ENCODE measurements at regions not wholly inside any gene's neighbourhood (a gene's known extent, or its start where the extent isn't known, plus 50 kb on each side); places are given as distances from the start of the nearest gene placed in this dataset.
A peak's percentile ranks its signal among the peaks of the same experiment; 100 is the strongest.

DNA sequence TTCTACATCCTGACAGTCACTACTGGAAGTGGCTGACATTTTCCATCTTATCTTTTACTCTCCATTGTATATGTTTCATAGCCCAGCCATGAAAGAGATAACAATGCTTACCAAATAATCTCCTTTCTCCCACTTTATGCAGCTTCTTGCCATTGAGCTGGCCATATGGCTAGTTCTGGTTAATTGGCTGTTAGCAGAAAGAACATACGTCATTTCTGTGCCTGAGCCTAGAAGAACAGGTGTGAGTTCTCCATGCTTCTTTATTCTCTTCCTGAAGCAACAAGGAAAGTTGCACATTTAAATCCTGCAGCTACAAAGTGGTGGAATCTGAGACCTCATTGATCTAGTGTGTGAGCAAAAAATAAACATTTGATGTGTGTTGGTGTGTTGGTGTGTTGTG, 82.0 kb upstream of the FSHR start:
- Histone ChIP-seq H3K27me3 (ENCODE audit: control insufficient read depth in 2 of 2, insufficient read depth in 2 of 2, low read length in 2 of 2) (no peaks in the 10 kb centered on the region), H3K4me3 (replicated peaks in 1 of 3; ENCODE audit: low read depth in 2 of 3, low read length in 3 of 3) (no peak overlapping the region), H3K79me2 (ENCODE audit: insufficient read depth, low read length) (no peaks in the 10 kb centered on the region), H3K9me3 (replicated peaks in 1 of 2; ENCODE audit: control insufficient read depth in 1 of 2, insufficient read depth in 1 of 2, low read length in 2 of 2) (peaks cover 10 to 11% of the 10 kb centered on the region in 2 donors), H3K27ac (ENCODE audit: low read depth in 1 of 2, low read length in 2 of 2) (no peak overlapping the region), H3K36me3 (replicated peaks in 1 of 2; ENCODE audit: control insufficient read depth in 1 of 2, insufficient read depth in 2 of 2, low read length in 2 of 2) (no peaks in the 10 kb centered on the region), H2AFZ (ENCODE audit: insufficient read depth, low read depth, low read length, poor library complexity, severe bottlenecking) (no peak overlapping the region), H3K4me2 (replicated peaks; ENCODE audit: extremely low read depth, low read length, poor library complexity, severe bottlenecking) (no peak overlapping the region), H3K9ac (ENCODE audit: insufficient read depth, low read length, poor library complexity, severe bottlenecking) (no peak overlapping the region), H3K4me1 (ENCODE audit: control insufficient read depth in 1 of 2, insufficient read depth in 2 of 2, low read length in 2 of 2) (no peaks in the 10 kb centered on the region), H4K20me1 (ENCODE audit: insufficient read depth, low read length) (no peaks in the 10 kb centered on the region)
- H3K4me3 Mint-ChIP-seq: no peak overlapping the region
- peak overlapping the region in 1 of 7 donors; percentile 13 for H3K27ac Mint-ChIP-seq
- intact Hi-C loops (cut with micrococcal nuclease): no loop called here
- DNase-seq: no peak
- TF ChIP-seq, protein P1, sequence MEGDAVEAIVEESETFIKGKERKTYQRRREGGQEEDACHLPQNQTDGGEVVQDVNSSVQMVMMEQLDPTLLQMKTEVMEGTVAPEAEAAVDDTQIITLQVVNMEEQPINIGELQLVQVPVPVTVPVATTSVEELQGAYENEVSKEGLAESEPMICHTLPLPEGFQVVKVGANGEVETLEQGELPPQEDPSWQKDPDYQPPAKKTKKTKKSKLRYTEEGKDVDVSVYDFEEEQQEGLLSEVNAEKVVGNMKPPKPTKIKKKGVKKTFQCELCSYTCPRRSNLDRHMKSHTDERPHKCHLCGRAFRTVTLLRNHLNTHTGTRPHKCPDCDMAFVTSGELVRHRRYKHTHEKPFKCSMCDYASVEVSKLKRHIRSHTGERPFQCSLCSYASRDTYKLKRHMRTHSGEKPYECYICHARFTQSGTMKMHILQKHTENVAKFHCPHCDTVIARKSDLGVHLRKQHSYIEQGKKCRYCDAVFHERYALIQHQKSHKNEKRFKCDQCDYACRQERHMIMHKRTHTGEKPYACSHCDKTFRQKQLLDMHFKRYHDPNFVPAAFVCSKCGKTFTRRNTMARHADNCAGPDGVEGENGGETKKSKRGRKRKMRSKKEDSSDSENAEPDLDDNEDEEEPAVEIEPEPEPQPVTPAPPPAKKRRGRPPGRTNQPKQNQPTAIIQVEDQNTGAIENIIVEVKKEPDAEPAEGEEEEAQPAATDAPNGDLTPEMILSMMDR (IDR thresholded peaks at IDR 0.05): no peak
- peaks cover 0 to 4% (median 0%) of the 10 kb centered on the region in 3 donors for H3K27me3 Mint-ChIP-seq (ENCODE audit: low read depth in 3 of 3)
- peaks cover 2 to 12% (median 7%) of the 10 kb centered on the region in 7 donors for H3K9me3 Mint-ChIP-seq
- WGBS (ENCODE audit: insufficient coverage): no CpG with 5 or more reads among the region's 1 CpG
- H3K36me3 Mint-ChIP-seq: no peaks in the 10 kb centered on the region
- no peaks in the 10 kb centered on the region for H3K4me1 Mint-ChIP-seq

DNA sequence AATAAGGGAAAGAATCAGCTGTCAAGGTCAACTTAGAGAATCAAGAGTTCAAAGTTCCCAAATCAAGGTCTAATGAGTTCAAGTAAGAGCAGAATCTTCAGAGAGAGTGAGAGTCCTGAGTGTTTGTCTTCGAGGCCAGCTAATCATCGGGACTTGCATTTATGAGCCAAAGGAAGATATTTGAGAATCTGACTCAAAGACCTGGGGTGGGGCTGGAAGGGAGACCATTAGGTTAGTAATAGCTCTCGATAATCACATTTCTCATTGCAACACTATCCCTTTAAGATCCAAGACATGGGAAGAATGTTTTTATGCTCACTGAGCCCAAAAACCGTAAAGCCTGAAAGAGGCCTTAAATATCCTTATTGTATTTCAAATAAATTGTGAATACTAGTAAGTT, 72.0 kb upstream of the FSHR start:
- Histone ChIP-seq H3K4me3 (replicated peaks in 1 of 3; ENCODE audit: low read depth in 2 of 3, low read length in 3 of 3) (no peak overlapping the region), H2AFZ (ENCODE audit: insufficient read depth, low read depth, low read length, poor library complexity, severe bottlenecking) (no peak overlapping the region), H4K20me1 (ENCODE audit: insufficient read depth, low read length) (no peaks in the 10 kb centered on the region), H3K4me2 (replicated peaks; ENCODE audit: extremely low read depth, low read length, poor library complexity, severe bottlenecking) (no peak overlapping the region), H3K9ac (ENCODE audit: insufficient read depth, low read length, poor library complexity, severe bottlenecking) (no peak overlapping the region), H3K27me3 (ENCODE audit: control insufficient read depth in 2 of 2, insufficient read depth in 2 of 2, low read length in 2 of 2) (no peaks in the 10 kb centered on the region), H3K27ac (ENCODE audit: low read depth in 1 of 2, low read length in 2 of 2) (no peak overlapping the region), H3K9me3 (replicated peaks in 1 of 2; ENCODE audit: control insufficient read depth in 1 of 2, insufficient read depth in 1 of 2, low read length in 2 of 2) (no peaks in the 10 kb centered on the region), H3K4me1 (ENCODE audit: control insufficient read depth in 1 of 2, insufficient read depth in 2 of 2, low read length in 2 of 2) (no peaks in the 10 kb centered on the region), H3K36me3 (replicated peaks in 1 of 2; ENCODE audit: control insufficient read depth in 1 of 2, insufficient read depth in 2 of 2, low read length in 2 of 2) (no peaks in the 10 kb centered on the region), H3K79me2 (ENCODE audit: insufficient read depth, low read length) (no peaks in the 10 kb centered on the region)
- Mint-ChIP-seq H3K27me3 (ENCODE audit: low read depth in 3 of 3) (no peaks in the 10 kb centered on the region), H3K4me1 (no peaks in the 10 kb centered on the region), H3K4me3 (no peak overlapping the region), H3K36me3 (no peaks in the 10 kb centered on the region), H3K9me3 (peaks cover 0 to 8% (median under 1%) of the 10 kb centered on the region in 7 donors), H3K27ac (no peak overlapping the region)
- WGBS (ENCODE audit: insufficient coverage): no CpG with 5 or more reads among the region's 4 CpGs
- intact Hi-C loops (cut with micrococcal nuclease): no loop called here
- DNase-seq: no peak
- TF ChIP-seq, protein P1 (IDR thresholded peaks at IDR 0.05): no peak

Data from CD14-positive monocyte (primary cell).